HCT116 (cell line): ENCODE measurements at regions not wholly inside any gene's neighbourhood (a gene's known extent, or its start where the extent isn't known, plus 50 kb on each side); places are given as distances from the start of the nearest gene placed in this dataset.
"Not testable (repeated sequence)": the region's sequence is repeated elsewhere in the genome, so short reads cannot be mapped to it uniquely, and the experiment has no call there.

Source experiments
- ATAC-seq: fragments of 200-7000 bp; cut with Tn5 transposase; 2 replicates; pipeline ENCODE4 v1.9.1; 2020; ENCODE audit warnings: mild to moderate bottlenecking, moderate library complexity
- BruUV-seq: library from RNA; stranded (reverse); fragments of 400-500 nt; replicated peaks from 2 replicates; lab custom pipeline; 2021; lab: Mats Ljungman, UMichigan
- CTCF ChIA-PET: fragments of 300-600 bp; sonication (Branson Sonifier 250); formaldehyde crosslinking; loops from one replicate; lab custom pipeline; 2021; ENCODE audit warnings: antibody characterized with exemption; lab: Charles Lee
- POLR2A ChIA-PET: fragments of 300-600, 350-600 bp; sonication (Branson Sonifier 250); formaldehyde crosslinking; loops from one replicate; lab custom pipeline; 2021; ENCODE audit warnings: antibody characterized with exemption; lab: Charles Lee
- RAD21 ChIA-PET, 2 experiments: fragments of 300-600 bp; sonication (Branson Sonifier 250); formaldehyde crosslinking; loops; one replicate each; lab custom pipeline; 2023; ENCODE audit warnings: low total read pairs in 2 of 2; ENCODE audit not compliant: uncharacterized antibody in 2 of 2, unreplicated experiment in 2 of 2, low non-redundant PET in 1 of 2; lab: Charles Lee
- DNase-seq: peaks from one replicate; pipeline ENCODE4 v3.0.0-alpha.2; 2010; ENCODE audit warnings: low read depth, low spot score
- H2AFZ ChIP-seq: fragments of 200-600 bp; shearing (Covaris generic), sonication (generic); 2 replicates; pipeline ENCODE4 v1.6.1; 2017; ENCODE audit warnings: low read depth, mixed run types, mixed read lengths, antibody characterized with exemption, low read length; ENCODE audit not compliant: poor library complexity, severe bottlenecking
- H3K27ac ChIP-seq: 2 replicates; pipeline ENCODE4 v1.5.1; 2012; ENCODE audit warnings: low read depth, low read length
- H3K27me3 ChIP-seq: fragments of 200-600 bp; sonication (generic); 2 replicates; pipeline ENCODE4 v1.6.1; 2016; ENCODE audit warnings: mixed run types, low read length, mixed read lengths; ENCODE audit not compliant: insufficient read depth
- H3K36me3 ChIP-seq, 2 experiments: fragments of 200-500 bp in 1 of 2; fragments of 200-600 bp in 1 of 2; sonication (Bioruptor generic) in 1 of 2; sonication (generic) in 1 of 2; 2 replicates each; pipeline versions ENCODE4 v1.5.1 to v1.6.1; 2014 to 2016; ENCODE audit warnings: low read length in 2 of 2, inconsistent platforms in 1 of 2, mixed read lengths in 1 of 2, mixed run types in 1 of 2; ENCODE audit not compliant: insufficient read depth in 2 of 2, control insufficient read depth in 1 of 2
- H3K4me1 ChIP-seq, 2 experiments: fragments of 200-600 bp in 1 of 2; sonication (generic) in 1 of 2; 2 replicates each; pipeline versions ENCODE4 v1.5.1 to v1.6.1; 2012 to 2017; ENCODE audit warnings: low read length in 2 of 2, inconsistent platforms in 1 of 2, mild to moderate bottlenecking in 1 of 2, mixed read lengths in 1 of 2, mixed run types in 1 of 2, moderate library complexity in 1 of 2; ENCODE audit not compliant: insufficient read depth in 2 of 2, control insufficient read depth in 1 of 2
- H3K4me2 ChIP-seq: fragments of 200-600 bp; sonication (generic); 2 replicates; pipeline ENCODE4 v1.6.1; 2017; ENCODE audit warnings: mixed run types, low read length, mixed read lengths
- H3K4me3 ChIP-seq, 2 experiments: fragments of 200-600 bp in 1 of 2; sonication (generic) in 1 of 2; replicated peaks in 1 of 2; 2 replicates each; pipeline ENCODE4 v1.5.1; 2011 to 2016; ENCODE audit warnings: low read length in 2 of 2, control low read depth in 1 of 2, low read depth in 1 of 2, mild to moderate bottlenecking in 1 of 2, mixed read lengths in 1 of 2, mixed run types in 1 of 2
- H3K79me2 ChIP-seq: fragments of 200-600 bp; sonication (generic); 2 replicates; pipeline ENCODE4 v1.6.1; 2017; ENCODE audit warnings: mild to moderate bottlenecking, mixed run types, low read length, moderate library complexity, mixed read lengths; ENCODE audit not compliant: insufficient read depth
- H3K9ac ChIP-seq: fragments of 200-600 bp; sonication (generic); 2 replicates; pipeline ENCODE4 v1.6.1; 2016; ENCODE audit warnings: low read length, mixed read lengths
- H3K9me2 ChIP-seq: fragments of 200-600 bp; sonication (generic), shearing (Covaris generic); 2 replicates; pipeline ENCODE4 v1.6.1; 2017; ENCODE audit warnings: mixed run types, mild to moderate bottlenecking, moderate library complexity; ENCODE audit not compliant: insufficient read depth
- H3K9me3 ChIP-seq, 2 experiments: fragments of 200-500 bp in 1 of 2; fragments of 200-600 bp in 1 of 2; sonication (Bioruptor generic) in 1 of 2; sonication (generic) in 1 of 2; 2 replicates each; pipeline ENCODE4 v1.6.1; 2014 to 2017; ENCODE audit warnings: low read length in 2 of 2, mixed read lengths in 2 of 2, inconsistent platforms in 1 of 2, low read depth in 1 of 2, mild to moderate bottlenecking in 1 of 2, mixed run types in 1 of 2, moderate library complexity in 1 of 2; ENCODE audit not compliant: control insufficient read depth in 1 of 2, insufficient read depth in 1 of 2
- H4K20me1 ChIP-seq: fragments of 200-600 bp; sonication (generic), shearing (Covaris generic); 2 replicates; pipeline ENCODE4 v1.6.1; 2017; ENCODE audit warnings: mixed run types, mild to moderate bottlenecking, moderate library complexity; ENCODE audit not compliant: insufficient read depth
- ATF3 ChIP-seq: IDR thresholded peaks from 2 replicates; pipeline ENCODE4 v1.6.1; 2012
- CBX3 ChIP-seq: IDR thresholded peaks from 2 replicates; pipeline ENCODE4 v1.6.1; 2012; ENCODE audit warnings: low read depth
- CTCF ChIP-seq, 3 experiments: fragments of 200-600 bp in 1 of 3; sonication (generic) in 1 of 3; IDR thresholded peaks in 2 of 3; conservative IDR thresholded peaks in 1 of 3; 2 replicates each; pipeline ENCODE4 v1.5.1; 2012 to 2017; ENCODE audit warnings: low read depth in 2 of 3, low read length in 2 of 3, antibody characterized with exemption in 1 of 3, borderline replicate concordance in 1 of 3, control low read depth in 1 of 3, mild to moderate bottlenecking in 1 of 3, mixed read lengths in 1 of 3, mixed run types in 1 of 3, moderate library complexity in 1 of 3; ENCODE audit not compliant: insufficient read depth in 1 of 3
- EZH2 ChIP-seq: fragments of 200-600 bp; sonication (generic); IDR thresholded peaks from 2 replicates; pipeline ENCODE4 v1.6.1; 2017; ENCODE audit warnings: antibody characterized with exemption, mixed run types
- SIN3A ChIP-seq: IDR thresholded peaks from 2 replicates; pipeline ENCODE4 v1.6.1; 2012; ENCODE audit warnings: low read depth
- SP1 ChIP-seq: IDR thresholded peaks from 2 replicates; pipeline ENCODE4 v1.6.1; 2012; ENCODE audit warnings: low read depth
- ZBTB33 ChIP-seq: IDR thresholded peaks from 2 replicates; pipeline ENCODE4 v1.6.1; 2011; ENCODE audit warnings: mild to moderate bottlenecking, low read length, moderate library complexity; ENCODE audit not compliant: insufficient replicate concordance; ENCODE audit errors: extremely low read depth
- ZFX ChIP-seq: fragments of 450-650 bp; IDR thresholded peaks from 2 replicates; pipeline ENCODE4 v1.6.1; 2017
- intact Hi-C: fragments of 100-400 bp; cut with micrococcal nuclease; formaldehyde crosslinking; loops from 2 replicates; pipeline ENCODE4 v1.10.0; 2022

DNA sequence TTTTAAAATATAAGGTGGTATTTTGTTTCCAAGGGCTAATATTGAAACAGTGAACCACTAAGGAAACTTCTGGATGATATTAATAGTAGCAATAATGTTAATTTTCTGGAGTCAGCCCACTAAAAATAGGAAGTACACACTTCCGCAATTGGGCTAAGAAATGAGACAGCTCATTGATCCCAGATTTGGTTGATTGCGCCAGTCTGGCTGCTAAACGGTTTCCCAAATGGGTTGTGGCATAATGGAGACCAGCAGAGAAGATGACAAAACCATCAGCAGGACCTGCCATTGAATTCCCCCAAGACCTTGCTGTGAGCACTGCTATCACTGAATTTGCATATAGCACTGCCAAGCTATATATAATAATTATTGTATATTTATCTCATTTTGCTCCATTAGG lies 71.2 kb upstream of the SGK1 start:
- ChIA-PET CTCF (no interaction called here), RAD21 (no interaction called here), POLR2A (no interaction called here)
- DNase-seq (no peak), ATAC-seq (no peak)
- Histone ChIP-seq H3K9me3 (no peaks in the 10 kb centered on the region), H3K79me2 (no peaks in the 10 kb centered on the region), H3K27me3 (no peaks in the 10 kb centered on the region), H3K4me2 (no peak overlapping the region), H3K27ac (no peak overlapping the region), H4K20me1 (no peaks in the 10 kb centered on the region), H3K9ac (no peak overlapping the region), H3K36me3 (no peaks in the 10 kb centered on the region), H3K4me3 (no peak overlapping the region), H2AFZ (no peak overlapping the region), H3K9me2 (no peaks in the 10 kb centered on the region), H3K4me1 (no peaks in the 10 kb centered on the region)
- TF ChIP-seq SP1 (no peak), ATF3 (no peak), SIN3A (no peak), CBX3 (no peak), ZFX (no peak), ZBTB33 (no peak), EZH2 (no peak), CTCF (IDR thresholded peaks at IDR 0.05 in 2 of 3, conservative IDR thresholded peaks at IDR 0.05 in 1 of 3; ENCODE audit: borderline replicate concordance in 1 of 3, insufficient read depth in 1 of 3, low read depth in 2 of 3, low read length in 2 of 3) (no peak)
- no TSS peak for BruUV-seq
- intact Hi-C loops = no loop called here

GRCh38 chr6:134386482-134386881 lies 68.6 kb upstream of the SGK1 start:
- H4K20me1 ChIP-seq, H3K4me3 ChIP-seq, H3K4me2 ChIP-seq, RAD21 ChIA-PET, intact Hi-C loops, ATAC-seq, H3K27ac ChIP-seq, H3K36me3 ChIP-seq, H3K9me3 ChIP-seq, H3K79me2 ChIP-seq, H3K4me1 ChIP-seq, H3K9ac ChIP-seq, CTCF ChIA-PET, BruUV-seq, H3K9me2 ChIP-seq, H3K27me3 ChIP-seq, DNase-seq, POLR2A ChIA-PET, H2AFZ ChIP-seq: not testable (repeated sequence)
